HG03045 (cell line): ENCODE measurements at regions not wholly inside any gene's neighbourhood (a gene's known extent, or its start where the extent isn't known, plus 50 kb on each side); places are given as distances from the start of the nearest gene placed in this dataset.
"Not testable (repeated sequence)": the region's sequence is repeated elsewhere in the genome, so short reads cannot be mapped to it uniquely, and the experiment has no call there.

Experiments used
- ATAC-seq: cut with Tn5 transposase; IDR thresholded peaks from one replicate; pipeline ENCODE4 v1.9.1; 2021; ENCODE audit warnings: mild to moderate bottlenecking, moderate library complexity; ENCODE audit not compliant: unreplicated experiment

GRCh38 chr1:38677756-38678155 lies 181.8 kb downstream of the RRAGC start:
- ATAC-seq: no peak

- no peak for ATAC-seq
Measured at GRCh38 chr1:38677311-38677710, 182.3 kb downstream of the RRAGC start.

GRCh38 chr1:38672692-38673091 lies 186.9 kb downstream of the RRAGC start:
- ATAC-seq: no peak

GRCh38 chr1:38671221-38671620 lies 188.4 kb downstream of the RRAGC start:
- no peak for ATAC-seq

GRCh38 chr1:38670544-38671122 lies 188.9 kb downstream of the RRAGC start:
- ATAC-seq: no peak

GRCh38 chr1:38667626-38668025 lies 191.9 kb downstream of the RRAGC start:
- ATAC-seq: no peak

- ATAC-seq: no peak
Measured at GRCh38 chr1:38662126-38662525, 197.4 kb downstream of the RRAGC start.

GRCh38 chr1:38658883-38659282 lies 200.7 kb downstream of the RRAGC start:
- ATAC-seq: no peak

GRCh38 chr1:38657873-38658272 lies 201.7 kb downstream of the RRAGC start:
- ATAC-seq: no peak

GRCh38 chr1:38657207-38657840 lies 202.2 kb downstream of the RRAGC start:
- ATAC-seq: no peak

- no peak for ATAC-seq
Measured at GRCh38 chr1:38656726-38657125, 202.8 kb downstream of the RRAGC start.

GRCh38 chr1:38652217-38652616 lies 207.4 kb downstream of the RRAGC start:
- ATAC-seq: no peak

- no peak for ATAC-seq
Measured at GRCh38 chr1:38651669-38652068, 207.9 kb downstream of the RRAGC start.

GRCh38 chr1:38648417-38648816 lies 211.2 kb downstream of the RRAGC start:
- no peak for ATAC-seq

- ATAC-seq: not testable (repeated sequence)
Measured at GRCh38 chr1:38647341-38647740, 212.2 kb downstream of the RRAGC start.

- ATAC-seq: no peak
Measured at GRCh38 chr1:38644092-38644491, 215.5 kb downstream of the RRAGC start.

GRCh38 chr1:38641661-38642060 lies 217.9 kb downstream of the RRAGC start:
- ATAC-seq: no peak

GRCh38 chr1:38640371-38640770 lies 219.2 kb downstream of the RRAGC start:
- ATAC-seq: no peak

GRCh38 chr1:38628241-38628640 lies 231.3 kb downstream of the RRAGC start:
- ATAC-seq: no peak

- ATAC-seq: no peak
Measured at GRCh38 chr1:38625939-38626338, 233.6 kb downstream of the RRAGC start.

- no peak for ATAC-seq
Measured at GRCh38 chr1:38624336-38625039, 235.1 kb downstream of the RRAGC start.

- ATAC-seq: no peak
Measured at GRCh38 chr1:38623529-38623928, 236.0 kb downstream of the RRAGC start.
